H9 (cell line): ENCODE measurements at regions not wholly inside any gene's neighbourhood (a gene's known extent, or its start where the extent isn't known, plus 50 kb on each side); places are given as distances from the start of the nearest gene placed in this dataset.

ENCODE experiments used
- DNase-seq: peaks from one replicate; pipeline ENCODE4 v3.0.0-alpha.2; 2017
- H2AFZ ChIP-seq: one replicate; pipeline ENCODE4 v1.6.1; 2013; ENCODE audit warnings: mild to moderate bottlenecking, low read length, control low read depth, moderate library complexity
- H2AK5ac ChIP-seq: 2 replicates; pipeline ENCODE4 v1.6.1; 2013; ENCODE audit warnings: low read length, control low read depth, mixed read lengths; ENCODE audit not compliant: insufficient read length
- H2BK120ac ChIP-seq: one replicate; pipeline ENCODE4 v1.6.1; 2013; ENCODE audit warnings: low read depth, mild to moderate bottlenecking, low read length, control low read depth, inconsistent platforms; ENCODE audit not compliant: poor library complexity, severe bottlenecking
- H2BK12ac ChIP-seq: 2 replicates; pipeline ENCODE4 v1.6.1; 2013; ENCODE audit warnings: low read length, control low read depth, mixed read lengths, low read depth; ENCODE audit not compliant: insufficient read length
- H2BK15ac ChIP-seq: 2 replicates; pipeline ENCODE4 v1.6.1; 2013; ENCODE audit warnings: low read depth, low read length, control low read depth
- H2BK20ac ChIP-seq: one replicate; pipeline ENCODE4 v1.6.1; 2013; ENCODE audit warnings: low read depth, mild to moderate bottlenecking, low read length, control low read depth, inconsistent platforms; ENCODE audit not compliant: poor library complexity, severe bottlenecking
- H2BK5ac ChIP-seq: 2 replicates; pipeline ENCODE4 v1.6.1; 2013; ENCODE audit warnings: low read length, control low read depth, mixed read lengths; ENCODE audit not compliant: insufficient read length
- H3K14ac ChIP-seq: 2 replicates; pipeline ENCODE4 v1.6.1; 2013; ENCODE audit warnings: low read length, control low read depth; ENCODE audit not compliant: insufficient read depth
- H3K18ac ChIP-seq: 2 replicates; pipeline ENCODE4 v1.6.1; 2013; ENCODE audit warnings: low read depth, mild to moderate bottlenecking, mixed read lengths, low read length, control low read depth; ENCODE audit not compliant: insufficient read length
- H3K23ac ChIP-seq: 2 replicates; pipeline ENCODE4 v1.6.1; 2013; ENCODE audit warnings: low read length, control low read depth, mixed read lengths, low read depth; ENCODE audit not compliant: insufficient read length
- H3K23me2 ChIP-seq: 2 replicates; pipeline ENCODE4 v1.6.1; 2013; ENCODE audit warnings: low read depth, mild to moderate bottlenecking, mixed read lengths, low read length, control low read depth; ENCODE audit not compliant: insufficient read length, poor library complexity, severe bottlenecking
- H3K27ac ChIP-seq: 2 replicates; pipeline ENCODE4 v1.5.1; 2013; ENCODE audit warnings: low read length, control low read depth, mixed read lengths, low read depth; ENCODE audit not compliant: insufficient read length
- H3K27me3 ChIP-seq: 2 replicates; pipeline ENCODE4 v1.6.1; 2013; ENCODE audit warnings: low read length, control low read depth, inconsistent platforms; ENCODE audit not compliant: insufficient read depth
- H3K4ac ChIP-seq: 2 replicates; pipeline ENCODE4 v1.6.1; 2013; ENCODE audit warnings: low read depth, mild to moderate bottlenecking, control low read depth, inconsistent platforms, low read length, moderate library complexity
- H3K4me1 ChIP-seq: 2 replicates; pipeline ENCODE4 v1.6.1; 2013; ENCODE audit warnings: low read length, control low read depth, inconsistent platforms; ENCODE audit not compliant: insufficient read depth
- H3K4me2 ChIP-seq: 2 replicates; pipeline ENCODE4 v1.6.1; 2013; ENCODE audit warnings: low read length, control low read depth, mixed read lengths; ENCODE audit not compliant: insufficient read length, insufficient read depth
- H3K56ac ChIP-seq: 2 replicates; pipeline ENCODE4 v1.6.1; 2013; ENCODE audit warnings: low read depth, mild to moderate bottlenecking, mixed read lengths, low read length, control low read depth; ENCODE audit not compliant: insufficient read length
- H3K79me1 ChIP-seq: 2 replicates; pipeline ENCODE4 v1.6.1; 2013; ENCODE audit warnings: low read depth, mild to moderate bottlenecking, moderate library complexity, low read length, control low read depth, inconsistent platforms; ENCODE audit not compliant: insufficient read depth, poor library complexity, severe bottlenecking
- H3K79me2 ChIP-seq: 2 replicates; pipeline ENCODE4 v1.6.1; 2013; ENCODE audit warnings: low read length, control low read depth, inconsistent platforms; ENCODE audit not compliant: insufficient read depth
- H3K9ac ChIP-seq: 2 replicates; pipeline ENCODE4 v1.6.1; 2013; ENCODE audit warnings: low read length, control low read depth, mixed read lengths; ENCODE audit not compliant: insufficient read length; ENCODE audit errors: extremely low read depth
- H3K9me3 ChIP-seq: one replicate; pipeline ENCODE4 v1.6.1; 2013; ENCODE audit warnings: low read depth, low read length, inconsistent platforms; ENCODE audit not compliant: control insufficient read depth
- H3T11ph ChIP-seq: one replicate; pipeline ENCODE4 v1.6.1; 2013; ENCODE audit warnings: mild to moderate bottlenecking, low read length, control low read depth, inconsistent platforms
- H4K20me1 ChIP-seq: one replicate; pipeline ENCODE4 v1.6.1; 2013; ENCODE audit not compliant: control insufficient read depth, insufficient read length, insufficient read depth
- H4K5ac ChIP-seq: 2 replicates; pipeline ENCODE4 v1.6.1; 2013; ENCODE audit warnings: low read depth, mild to moderate bottlenecking, mixed read lengths, low read length, control low read depth; ENCODE audit not compliant: insufficient read length
- H4K8ac ChIP-seq: replicated peaks from 2 replicates; pipeline ENCODE4 v1.6.1; 2013; ENCODE audit warnings: low read length, control low read depth, mixed read lengths, low read depth; ENCODE audit not compliant: insufficient read length
- H4K91ac ChIP-seq: 2 replicates; pipeline ENCODE4 v1.6.1; 2013; ENCODE audit warnings: low read depth, mild to moderate bottlenecking, moderate library complexity, mixed read lengths, low read length, control low read depth; ENCODE audit not compliant: insufficient read length
- H3K27ac Mint-ChIP-seq, 3 experiments: 2 replicates in 2 of 3; 3 replicates in 1 of 3; pipeline ENCODE4 v1.8.0; 2020 to 2021; ENCODE audit warnings: mixed read lengths in 3 of 3, mild to moderate bottlenecking in 1 of 3, moderate library complexity in 1 of 3
- H3K27me3 Mint-ChIP-seq: 2 replicates; pipeline ENCODE4 v1.8.0; 2021; ENCODE audit warnings: low read depth, mild to moderate bottlenecking, moderate library complexity, mixed read lengths
- H3K36me3 Mint-ChIP-seq, 3 experiments: 2 replicates in 2 of 3; 3 replicates in 1 of 3; pipeline ENCODE4 v1.8.0; 2020 to 2021; ENCODE audit warnings: low read depth in 3 of 3, mixed read lengths in 3 of 3; ENCODE audit not compliant: insufficient read depth in 1 of 3
- H3K4me1 Mint-ChIP-seq, 2 experiments: 2 replicates each; pipeline ENCODE4 v1.8.0; 2020; ENCODE audit warnings: mixed read lengths in 2 of 2
- H3K4me3 Mint-ChIP-seq, 2 experiments: 2 replicates in 1 of 2; 3 replicates in 1 of 2; pipeline ENCODE4 v1.8.0; 2020 to 2021; ENCODE audit warnings: mild to moderate bottlenecking in 2 of 2, mixed read lengths in 2 of 2, moderate library complexity in 1 of 2
- H3K9me3 Mint-ChIP-seq, 2 experiments: 2 replicates in 1 of 2; 3 replicates in 1 of 2; pipeline ENCODE4 v1.8.0; 2020; ENCODE audit warnings: mild to moderate bottlenecking in 2 of 2, mixed read lengths in 2 of 2, moderate library complexity in 1 of 2
- CTCF ChIP-seq: fragments of 200-600 bp; sonication (generic); conservative IDR thresholded peaks from 3 replicates; pipeline ENCODE4 v1.8.0; 2021; ENCODE audit warnings: antibody characterized with exemption, mild to moderate bottlenecking
- WGBS: extraction: QIAGEN DNeasy Blood & Tissue Kit; methylation state at CpG from one replicate; pipeline ENCODE4 v1.1.7; 2013; ENCODE audit warnings: missing lambda C conversion rate, low lambda C conversion rate, mixed read lengths; ENCODE audit not compliant: insufficient read length; ENCODE audit errors: extremely low coverage; 5-methylcytosine and 5-hydroxymethylcytosine counted together

GRCh38 chr3:106206613-106207012 is 337.8 kb upstream of the CBLB start:
- Histone ChIP-seq H2BK15ac (no peak overlapping the region), H2BK120ac (no peak overlapping the region), H3K9ac (no peak overlapping the region), H3K18ac (no peak overlapping the region), H3K79me1 (no peaks in the 10 kb centered on the region), H4K8ac (no peak overlapping the region), H3T11ph (no peak overlapping the region), H2AK5ac (no peak overlapping the region), H2BK12ac (no peak overlapping the region), H3K4me1 (no peaks in the 10 kb centered on the region), H2BK20ac (no peak overlapping the region), H3K14ac (no peak overlapping the region), H3K9me3 (no peaks in the 10 kb centered on the region), H3K4ac (no peak overlapping the region), H3K23me2 (no peaks in the 10 kb centered on the region), H3K23ac (no peak overlapping the region), H3K27me3 (no peaks in the 10 kb centered on the region), H3K56ac (no peak overlapping the region), H3K4me2 (no peak overlapping the region), H4K5ac (no peak overlapping the region), H3K27ac (no peak overlapping the region), H4K91ac (no peak overlapping the region), H2BK5ac (no peak overlapping the region), H4K20me1 (no peaks in the 10 kb centered on the region), H3K79me2 (no peaks in the 10 kb centered on the region), H2AFZ (no peak overlapping the region)
- no peak overlapping the region for H3K27ac Mint-ChIP-seq
- no peaks in the 10 kb centered on the region for H3K27me3 Mint-ChIP-seq
- no peak overlapping the region for H3K4me3 Mint-ChIP-seq
- H3K9me3 Mint-ChIP-seq, result peaks cover 8 to 12% of the 10 kb centered on the region in 2 experiments; a peak in 4 of 5 replicates
- TF ChIP-seq CTCF, result no peak
- no CpG with 5 or more reads among the region's 5 CpGs for WGBS
- H3K36me3 Mint-ChIP-seq, result peaks cover 0 to 13% (median 7%) of the 10 kb centered on the region in 3 experiments; a peak in 5 of 7 replicates
- peaks cover 0 to 8% of the 10 kb centered on the region in 2 experiments; a peak in 2 of 4 replicates for H3K4me1 Mint-ChIP-seq
- DNase-seq, result no peak
